Naive thymus-derived CD8-positive, alpha-beta T cell (primary cell): ENCODE measurements at regions not wholly inside any gene's neighbourhood (a gene's known extent, or its start where the extent isn't known, plus 50 kb on each side); places are given as distances from the start of the nearest gene placed in this dataset.
"Not testable (repeated sequence)": the region's sequence is repeated elsewhere in the genome, so short reads cannot be mapped to it uniquely, and the experiment has no call there.

Experiments
- ATAC-seq, 2 donors: fragments of 150-1000 bp; cut with Tn5 transposase in 1 of 2; sonication (Bioruptor Pico), chemical (Tn5 transposase) in 1 of 2; 1 replicate in 1 of 2; 2 replicates in 1 of 2; pipeline ENCODE4 v1.10.0; 2021; ENCODE audit warnings: mild to moderate bottlenecking in 2 of 2, moderate library complexity in 2 of 2
- POLR2A ChIA-PET: fragments of 350-600 bp; sonication (Branson Sonifier 250); formaldehyde crosslinking; loops from one replicate; lab custom pipeline; 2021; ENCODE audit warnings: antibody characterized with exemption; lab: Charles Lee
- DNase-seq, 10 donors: peaks; one replicate each; pipeline versions ENCODE4 v3.0.0 to v3.0.0-alpha.2; 2020 to 2022
- H3K27ac Mint-ChIP-seq, 10 donors: one replicate each; pipeline ENCODE4 v1.8.0; 2020 to 2022; ENCODE audit warnings: mild to moderate bottlenecking in 10 of 10, mixed read lengths in 10 of 10, moderate library complexity in 4 of 10, inconsistent platforms in 1 of 10
- H3K27me3 Mint-ChIP-seq, 5 donors: one replicate each; pipeline ENCODE4 v1.8.0; 2021 to 2022; ENCODE audit warnings: mixed read lengths in 5 of 5
- H3K36me3 Mint-ChIP-seq, 3 donors: one replicate each; pipeline ENCODE4 v1.8.0; 2020 to 2022; ENCODE audit warnings: mixed read lengths in 3 of 3, mild to moderate bottlenecking in 2 of 3, inconsistent platforms in 1 of 3
- H3K4me1 Mint-ChIP-seq, 4 donors: one replicate each; pipeline ENCODE4 v1.8.0; 2021 to 2022; ENCODE audit warnings: mixed read lengths in 4 of 4
- H3K4me3 Mint-ChIP-seq, 10 donors: one replicate each; pipeline ENCODE4 v1.8.0; 2020 to 2022; ENCODE audit warnings: mild to moderate bottlenecking in 10 of 10, mixed read lengths in 10 of 10, moderate library complexity in 6 of 10, inconsistent platforms in 1 of 10
- H3K9me3 Mint-ChIP-seq, 9 donors: one replicate each; pipeline ENCODE4 v1.8.0; 2020 to 2022; ENCODE audit warnings: mixed read lengths in 9 of 9, mild to moderate bottlenecking in 3 of 9, inconsistent platforms in 1 of 9, moderate library complexity in 1 of 9

DNA sequence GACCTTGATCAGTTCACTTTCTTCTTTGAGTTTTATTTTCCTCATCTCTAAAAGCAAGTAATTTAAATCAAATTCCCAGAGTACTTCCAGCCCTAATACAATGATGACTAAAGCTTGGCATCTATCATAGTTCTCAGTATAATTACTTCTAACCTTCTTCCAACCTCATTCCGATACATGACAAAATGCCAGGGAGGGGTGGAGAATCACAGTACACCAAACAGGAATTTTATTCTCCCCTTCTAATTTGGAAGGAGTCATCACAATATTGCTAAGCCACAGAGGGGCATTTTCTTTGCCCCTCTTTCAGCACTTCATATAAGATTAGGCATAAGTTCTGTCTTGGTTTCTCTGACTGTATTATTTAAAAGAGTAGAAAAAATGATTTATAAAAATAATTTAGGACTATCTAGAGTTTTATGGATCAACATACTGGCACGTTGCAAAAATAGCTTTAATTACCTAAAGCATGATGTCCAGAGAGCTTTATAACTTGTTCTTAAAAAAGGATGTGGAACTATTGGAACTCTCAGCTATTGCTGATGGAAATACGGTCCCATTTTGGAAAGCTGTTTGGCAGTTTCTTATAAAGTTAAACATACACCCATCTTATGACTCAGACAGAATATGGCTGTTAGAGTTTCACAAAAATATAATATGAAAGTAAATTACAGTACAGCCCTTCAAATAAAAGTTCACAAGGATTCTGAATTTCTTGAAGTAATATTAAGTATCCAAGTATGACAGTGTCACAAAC, 86.9 kb upstream of the UBE2E2 start:
- peaks cover 4 to 24% (median 10%) of the 10 kb centered on the region in 4 donors for H3K4me1 Mint-ChIP-seq
- H3K36me3 Mint-ChIP-seq, result no peaks in the 10 kb centered on the region
- no peak for ATAC-seq

DNA sequence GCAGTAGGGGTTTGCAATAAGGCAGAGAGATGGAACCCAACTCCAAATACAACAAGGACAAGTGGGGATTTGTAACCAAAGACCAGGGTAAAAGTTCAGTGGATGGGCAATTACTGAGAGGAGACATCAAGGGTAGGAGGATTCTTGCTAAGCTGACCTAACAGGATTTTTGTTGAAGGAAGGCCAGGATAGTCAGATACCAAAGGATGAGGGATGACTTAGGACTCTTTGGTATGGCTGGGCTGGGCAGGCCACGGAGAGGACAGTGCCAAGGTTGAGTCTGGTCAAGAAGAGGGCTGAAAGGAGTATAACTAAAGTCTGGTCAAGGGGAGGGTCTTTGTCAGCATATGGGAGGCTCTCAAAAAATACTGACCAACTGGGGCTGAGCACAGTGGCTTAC, 85.3 kb upstream of the UBE2E2 start:
- H3K4me3 Mint-ChIP-seq, result no peak overlapping the region
- DNase-seq, result no peak
- H3K27ac Mint-ChIP-seq, result peak overlapping the region in 1 of 10 donors; percentile 8
- H3K9me3 Mint-ChIP-seq, result no peaks in the 10 kb centered on the region
- POLR2A ChIA-PET, result no interaction called here
- peaks cover 4 to 24% (median 10%) of the 10 kb centered on the region in 4 donors for H3K4me1 Mint-ChIP-seq
- no peak for ATAC-seq
- H3K36me3 Mint-ChIP-seq, result no peaks in the 10 kb centered on the region
- peaks cover 0 to 19% (median 3%) of the 10 kb centered on the region in 5 donors for H3K27me3 Mint-ChIP-seq

More for the DNA sequence above, 86.9 kb upstream of the UBE2E2 start:
- no peak overlapping the region for H3K27ac Mint-ChIP-seq
- H3K27me3 Mint-ChIP-seq, result peaks cover 0 to 19% (median 3%) of the 10 kb centered on the region in 5 donors
- H3K9me3 Mint-ChIP-seq, result no peaks in the 10 kb centered on the region
- no peak overlapping the region for H3K4me3 Mint-ChIP-seq
- DNase-seq, result no peak
- POLR2A ChIA-PET, result no interaction called here

DNA sequence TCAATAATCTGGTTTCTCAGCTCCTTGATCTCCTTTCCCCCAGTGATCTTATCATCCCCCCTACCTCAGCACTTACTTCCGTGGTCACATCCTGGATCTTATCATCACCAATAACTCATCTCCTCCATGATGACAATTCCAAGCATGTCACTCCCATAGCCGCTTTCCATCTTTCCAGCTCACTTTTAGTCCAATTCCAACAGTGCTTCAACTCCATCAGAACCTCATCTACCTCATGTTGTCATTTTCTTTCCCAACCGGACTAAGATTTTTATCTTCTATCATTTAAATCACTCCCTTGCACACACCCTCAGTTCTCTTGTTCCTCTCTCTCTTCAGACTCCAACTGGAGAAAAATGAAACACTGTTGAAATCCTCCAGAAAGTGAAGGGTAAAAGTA, 75.9 kb upstream of the UBE2E2 start:
- POLR2A ChIA-PET, result no interaction called here
- peaks cover 4 to 16% (median 6%) of the 10 kb centered on the region in 5 donors for H3K27me3 Mint-ChIP-seq
- no peak for DNase-seq
- no peaks in the 10 kb centered on the region for H3K36me3 Mint-ChIP-seq
- no peaks in the 10 kb centered on the region for H3K9me3 Mint-ChIP-seq
- no peak for ATAC-seq
- H3K27ac Mint-ChIP-seq, result no peak overlapping the region
- no peaks in the 10 kb centered on the region for H3K4me1 Mint-ChIP-seq
- no peak overlapping the region for H3K4me3 Mint-ChIP-seq

DNA sequence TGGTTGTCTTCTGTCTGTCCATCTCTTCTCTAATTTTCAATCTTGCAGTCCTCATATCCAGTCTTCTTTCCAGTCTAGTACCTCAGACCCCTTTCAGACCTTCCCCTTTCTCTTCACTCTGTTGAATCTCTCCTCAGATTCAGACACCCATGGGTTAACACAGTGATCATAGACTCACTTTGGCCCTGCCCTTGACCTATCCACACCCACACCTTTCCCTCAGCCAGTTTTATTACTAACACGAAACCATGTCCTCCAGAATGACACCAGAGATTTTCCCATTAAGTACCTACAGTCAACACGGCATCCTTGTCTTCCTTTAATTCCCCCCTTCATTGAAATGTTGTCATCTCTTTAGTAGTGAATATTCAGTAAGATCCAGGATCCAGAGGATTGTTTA, 74.5 kb upstream of the UBE2E2 start:
- H3K27ac Mint-ChIP-seq, result no peak overlapping the region
- no peaks in the 10 kb centered on the region for H3K36me3 Mint-ChIP-seq
- no peaks in the 10 kb centered on the region for H3K9me3 Mint-ChIP-seq
- no peak overlapping the region for H3K4me3 Mint-ChIP-seq
- H3K4me1 Mint-ChIP-seq, result no peaks in the 10 kb centered on the region
- ATAC-seq (no peak), DNase-seq (no peak)
- POLR2A ChIA-PET, result no interaction called here
- H3K27me3 Mint-ChIP-seq, result peaks cover 4 to 16% (median 6%) of the 10 kb centered on the region in 5 donors

DNA sequence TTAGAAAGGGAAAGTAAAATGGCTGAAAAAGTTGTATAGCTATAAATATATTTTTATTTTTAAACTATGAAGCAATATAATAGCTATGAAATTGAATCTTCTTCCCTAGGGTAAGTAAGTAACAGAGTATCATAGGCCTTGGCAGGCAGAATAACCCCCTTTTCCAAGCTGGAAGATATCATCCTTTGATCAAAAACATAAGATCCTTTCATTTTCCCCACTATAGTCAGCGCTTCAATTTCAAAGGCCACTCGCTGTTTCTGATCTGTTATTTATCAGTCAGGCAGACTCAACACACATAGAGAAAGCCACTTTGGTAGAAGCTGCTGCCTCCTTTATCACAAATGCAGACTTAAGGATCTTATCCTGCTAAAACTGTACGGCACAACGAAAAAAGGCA, 74.0 kb upstream of the UBE2E2 start:
- ATAC-seq (no peak), DNase-seq (no peak)
- Mint-ChIP-seq H3K27me3 (peaks cover 4 to 16% (median 6%) of the 10 kb centered on the region in 5 donors), H3K27ac (no peak overlapping the region), H3K4me3 (no peak overlapping the region), H3K36me3 (no peaks in the 10 kb centered on the region), H3K9me3 (no peaks in the 10 kb centered on the region), H3K4me1 (no peaks in the 10 kb centered on the region)
- POLR2A ChIA-PET, result no interaction called here

DNA sequence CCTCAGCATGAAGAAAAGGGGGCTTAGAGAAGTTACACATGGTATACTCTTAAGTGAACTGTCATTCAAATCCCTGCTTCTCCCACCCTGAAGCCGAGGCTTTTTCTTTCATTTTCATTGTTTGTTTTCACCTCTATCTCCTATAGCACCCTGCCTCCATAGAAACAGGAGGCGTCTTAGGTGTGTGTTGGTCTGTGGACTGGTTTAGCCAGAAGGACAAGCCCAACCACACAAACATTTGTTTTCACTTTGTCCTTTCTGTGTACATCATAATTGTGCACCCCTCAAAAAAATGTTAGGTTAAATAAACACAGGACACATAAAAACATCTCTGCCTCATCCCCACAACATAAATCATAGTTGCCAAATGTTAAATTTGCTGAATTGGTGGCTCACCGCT, 73.3 kb upstream of the UBE2E2 start:
- Mint-ChIP-seq H3K36me3 (no peaks in the 10 kb centered on the region), H3K27me3 (peaks cover 4 to 16% (median 8%) of the 10 kb centered on the region in 5 donors), H3K4me1 (no peaks in the 10 kb centered on the region), H3K9me3 (no peaks in the 10 kb centered on the region), H3K27ac (no peak overlapping the region), H3K4me3 (no peak overlapping the region)
- ATAC-seq, result no peak
- no peak for DNase-seq
- POLR2A ChIA-PET, result no interaction called here

DNA sequence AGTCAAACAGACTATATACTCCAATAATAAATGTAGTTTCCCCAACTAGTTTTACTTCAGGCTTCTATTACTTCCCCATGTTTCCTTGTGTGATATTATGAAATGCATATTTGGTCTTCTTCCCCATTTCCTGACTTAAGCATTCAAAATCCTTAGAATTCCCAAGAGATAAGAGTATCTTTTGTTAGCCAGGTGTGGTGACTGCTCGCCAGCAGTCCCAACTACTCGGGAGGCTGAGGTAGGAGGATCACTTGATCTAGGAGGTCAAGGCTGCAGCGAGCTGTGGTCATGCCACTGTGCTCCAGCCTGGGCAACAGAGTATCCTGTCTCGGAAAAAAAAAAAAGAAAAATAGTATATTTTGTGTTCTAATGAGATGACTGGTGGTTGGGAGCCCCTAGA, 72.7 kb upstream of the UBE2E2 start:
- no peak overlapping the region for H3K27ac Mint-ChIP-seq
- H3K9me3 Mint-ChIP-seq, result peaks cover 0 to 1% (median 0%) of the 10 kb centered on the region in 9 donors
- H3K27me3 Mint-ChIP-seq, result peaks cover 2 to 15% (median 8%) of the 10 kb centered on the region in 5 donors
- ATAC-seq (no peak), DNase-seq (no peak)
- H3K36me3 Mint-ChIP-seq, result no peaks in the 10 kb centered on the region
- POLR2A ChIA-PET, result no interaction called here
- H3K4me1 Mint-ChIP-seq, result no peaks in the 10 kb centered on the region
- no peak overlapping the region for H3K4me3 Mint-ChIP-seq

DNA sequence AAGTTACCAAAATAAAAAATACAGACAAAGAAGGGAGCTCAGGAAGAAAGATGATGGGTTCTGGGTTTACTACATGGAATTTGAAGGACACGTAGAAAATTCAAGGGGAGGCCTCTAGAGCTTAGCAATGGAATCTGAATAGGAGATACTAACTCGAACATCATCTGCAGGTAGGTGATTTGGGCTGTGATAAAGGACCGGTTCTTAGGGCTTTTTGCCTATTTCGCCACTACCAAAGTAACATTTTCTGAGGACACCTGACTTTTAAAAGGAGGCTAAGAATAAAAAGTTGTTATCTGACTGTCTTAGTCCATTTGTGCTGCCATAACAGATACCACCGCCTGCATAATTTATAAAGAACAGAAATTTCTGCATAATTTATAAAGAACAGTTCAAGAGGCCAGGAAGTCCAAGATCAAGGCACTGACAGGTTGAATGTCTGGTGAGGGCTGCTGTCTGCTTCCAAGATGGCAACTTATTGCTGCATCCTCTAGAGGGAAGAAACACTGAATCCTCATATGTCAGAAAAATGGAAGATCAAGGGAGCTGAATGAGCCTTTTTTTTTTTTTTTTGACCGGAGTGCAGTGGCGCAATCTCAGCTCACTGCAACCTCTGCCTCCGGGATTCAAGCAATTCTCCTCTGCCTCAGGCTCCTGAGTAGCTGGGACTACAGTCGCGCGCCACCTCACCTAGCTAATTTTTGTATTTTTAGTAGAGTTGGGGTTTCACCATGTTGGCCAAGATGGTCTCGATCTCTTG, 67.9 kb upstream of the UBE2E2 start:
- Mint-ChIP-seq H3K27ac (no peak overlapping the region), H3K36me3 (no peaks in the 10 kb centered on the region), H3K9me3 (peaks cover 0 to 6% (median 4%) of the 10 kb centered on the region in 9 donors), H3K4me1 (peaks cover 0 to 1% (median 0%) of the 10 kb centered on the region in 4 donors), H3K4me3 (no peak overlapping the region), H3K27me3 (peaks cover 0 to 2% (median 0%) of the 10 kb centered on the region in 5 donors)
- ATAC-seq (no peak), DNase-seq (no peak)
- POLR2A ChIA-PET, result no interaction called here

DNA sequence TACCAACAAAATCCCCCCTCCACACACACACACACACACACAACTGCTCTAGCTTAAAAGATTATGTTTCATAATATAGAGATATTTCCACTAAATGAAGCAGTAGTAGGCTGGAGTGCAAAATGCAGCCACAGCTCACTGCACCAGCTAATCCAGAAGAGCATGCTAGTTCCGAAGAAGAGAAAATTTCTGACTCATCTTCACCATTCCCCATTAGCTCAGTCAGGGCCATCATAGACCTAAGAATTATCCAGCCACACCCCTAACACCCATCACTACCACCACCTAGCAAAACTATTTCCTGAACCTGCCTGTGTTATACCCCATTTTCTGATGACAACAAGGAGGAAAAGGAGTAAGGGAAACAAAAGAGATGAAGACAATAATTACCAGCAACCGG, 67.1 kb upstream of the UBE2E2 start:
- H3K4me3 Mint-ChIP-seq, result no peak overlapping the region
- ATAC-seq (no peak), DNase-seq (no peak)
- peaks cover 0 to 3% (median 0%) of the 10 kb centered on the region in 5 donors for H3K27me3 Mint-ChIP-seq
- peaks cover 0 to 1% (median 0%) of the 10 kb centered on the region in 4 donors for H3K4me1 Mint-ChIP-seq
- H3K36me3 Mint-ChIP-seq, result no peaks in the 10 kb centered on the region
- POLR2A ChIA-PET, result no interaction called here
- no peak overlapping the region for H3K27ac Mint-ChIP-seq
- peaks cover 0 to 6% (median 4%) of the 10 kb centered on the region in 9 donors for H3K9me3 Mint-ChIP-seq

DNA sequence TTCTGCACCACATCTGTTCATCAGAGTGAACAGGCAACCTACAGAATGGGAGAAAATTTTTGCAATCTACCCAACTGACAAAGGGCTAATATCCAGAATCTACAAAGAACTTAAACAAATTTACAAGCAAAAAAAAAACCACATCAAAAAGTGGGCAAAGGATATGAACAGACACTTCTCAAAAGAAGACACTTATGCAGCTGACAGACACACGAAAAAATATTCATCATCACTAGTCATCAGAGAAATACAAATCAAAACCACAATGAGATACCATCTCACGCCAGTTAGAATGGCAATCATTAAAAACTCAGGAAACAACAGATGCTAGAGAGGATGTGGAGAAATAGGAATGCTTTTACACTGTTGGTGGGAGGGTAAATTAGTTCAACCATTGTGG, 59.1 kb upstream of the UBE2E2 start:
- H3K4me1 Mint-ChIP-seq, POLR2A ChIA-PET, ATAC-seq, H3K27me3 Mint-ChIP-seq, H3K4me3 Mint-ChIP-seq, H3K27ac Mint-ChIP-seq, DNase-seq, H3K36me3 Mint-ChIP-seq, H3K9me3 Mint-ChIP-seq: not testable (repeated sequence)

DNA sequence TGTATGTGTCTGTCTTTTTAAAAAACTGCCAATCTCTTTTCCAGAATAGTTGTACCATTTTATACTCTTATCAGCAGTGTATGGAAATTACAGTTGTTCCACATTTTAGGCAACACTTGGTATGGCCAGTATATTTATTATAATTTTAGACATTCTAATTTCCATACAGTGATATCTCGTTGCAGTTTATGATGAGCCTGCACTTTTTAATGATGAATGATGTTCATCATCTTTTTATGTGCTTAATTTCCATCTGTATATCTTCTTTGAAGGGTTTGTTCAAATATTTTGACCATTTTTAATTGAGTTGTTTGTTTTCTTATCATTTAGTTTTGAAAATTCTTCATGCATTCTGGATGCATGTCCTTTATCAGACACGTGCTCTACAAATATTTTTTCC, 57.0 kb upstream of the UBE2E2 start:
- no peak for DNase-seq
- POLR2A ChIA-PET, result no interaction called here
- Mint-ChIP-seq H3K4me3 (no peak overlapping the region), H3K4me1 (peaks cover 0 to 7% (median 4%) of the 10 kb centered on the region in 4 donors), H3K36me3 (no peaks in the 10 kb centered on the region), H3K27me3 (peaks cover 0 to 4% (median 3%) of the 10 kb centered on the region in 5 donors), H3K27ac (no peak overlapping the region), H3K9me3 (peaks cover 0 to 4% (median 0%) of the 10 kb centered on the region in 9 donors)
- no peak for ATAC-seq

DNA sequence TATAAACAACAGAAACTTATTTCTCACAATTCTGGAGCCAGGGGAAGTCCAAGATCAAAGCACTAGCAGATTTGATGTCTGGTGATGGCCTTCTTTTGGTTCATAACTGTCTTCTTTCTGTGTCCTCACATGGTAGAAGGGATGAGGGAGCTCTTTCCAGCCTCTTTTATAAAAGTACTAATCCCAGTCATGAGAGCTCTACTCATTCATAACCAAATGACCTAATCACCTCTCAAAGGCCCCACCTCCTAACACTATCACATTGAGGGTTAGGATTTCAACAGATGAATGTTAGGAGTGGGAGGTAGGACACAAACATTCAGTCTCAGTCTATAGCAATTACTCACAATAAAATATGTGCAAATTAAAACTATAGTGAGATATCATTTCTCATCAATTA, 50.1 kb upstream of the UBE2E2 start:
- no peaks in the 10 kb centered on the region for H3K4me1 Mint-ChIP-seq
- ATAC-seq (no peak), DNase-seq (no peak)
- peaks cover 0 to 15% (median 3%) of the 10 kb centered on the region in 5 donors for H3K27me3 Mint-ChIP-seq
- H3K4me3 Mint-ChIP-seq, result no peak overlapping the region
- no peak overlapping the region for H3K27ac Mint-ChIP-seq
- POLR2A ChIA-PET, result no interaction called here
- H3K36me3 Mint-ChIP-seq, result no peaks in the 10 kb centered on the region
- H3K9me3 Mint-ChIP-seq, result peaks cover 0 to 7% (median 2%) of the 10 kb centered on the region in 9 donors
